ENCODE measurements at regions not wholly inside any gene's neighbourhood (a gene's known extent, or its start where the extent isn't known, plus 50 kb on each side); places are given as distances from the start of the nearest gene placed in this dataset.

- Histone ChIP-seq H3K4me3 (ENCODE audit: insufficient read depth, low read depth, low read length, poor library complexity, severe bottlenecking) (no peak overlapping the region), H3K4me1 (ENCODE audit: control insufficient read depth, insufficient read depth, low read length, poor library complexity, severe bottlenecking) (no peaks in the 10 kb centered on the region), H3K27ac (ENCODE audit: insufficient read depth, low read length, poor library complexity, severe bottlenecking) (no peak overlapping the region), H3K9me3 (ENCODE audit: control insufficient read depth, low read length) (no peaks in the 10 kb centered on the region), H3K36me3 (ENCODE audit: control insufficient read depth, insufficient read depth, low read length) (no peaks in the 10 kb centered on the region), H3K27me3 (replicated peaks; ENCODE audit: control insufficient read depth, insufficient read depth, low read length, poor library complexity, severe bottlenecking) (no peaks in the 10 kb centered on the region)
- no peak for DNase-seq
These were observed 69.0 kb upstream of the PRKCQ start for GRCh38 chr10:6648894-6649720.

GRCh38 chr10:6647811-6648526 is 67.9 kb upstream of the PRKCQ start:
- no peak overlapping the region for H3K4me3 ChIP-seq (ENCODE audit: insufficient read depth, low read depth, low read length, poor library complexity, severe bottlenecking)
- H3K27me3 ChIP-seq (replicated peaks; ENCODE audit: control insufficient read depth, insufficient read depth, low read length, poor library complexity, severe bottlenecking), result no peaks in the 10 kb centered on the region
- H3K36me3 ChIP-seq (ENCODE audit: control insufficient read depth, insufficient read depth, low read length), result no peaks in the 10 kb centered on the region
- H3K9me3 ChIP-seq (ENCODE audit: control insufficient read depth, low read length), result no peaks in the 10 kb centered on the region
- DNase-seq, result peak; percentile 37 to 55 (median 37)
- peaks cover 4% of the 10 kb centered on the region for H3K4me1 ChIP-seq (ENCODE audit: control insufficient read depth, insufficient read depth, low read length, poor library complexity, severe bottlenecking)
- H3K27ac ChIP-seq (ENCODE audit: insufficient read depth, low read length, poor library complexity, severe bottlenecking), result no peak overlapping the region

GRCh38 chr10:6643962-6644361 is 63.9 kb upstream of the PRKCQ start:
- no peaks in the 10 kb centered on the region for H3K9me3 ChIP-seq (ENCODE audit: control insufficient read depth, low read length)
- no peaks in the 10 kb centered on the region for H3K36me3 ChIP-seq (ENCODE audit: control insufficient read depth, insufficient read depth, low read length)
- no peak overlapping the region for H3K4me3 ChIP-seq (ENCODE audit: insufficient read depth, low read depth, low read length, poor library complexity, severe bottlenecking)
- H3K27ac ChIP-seq (ENCODE audit: insufficient read depth, low read length, poor library complexity, severe bottlenecking), result no peak overlapping the region
- no peak for DNase-seq
- H3K27me3 ChIP-seq (replicated peaks; ENCODE audit: control insufficient read depth, insufficient read depth, low read length, poor library complexity, severe bottlenecking), result no peaks in the 10 kb centered on the region
- H3K4me1 ChIP-seq (ENCODE audit: control insufficient read depth, insufficient read depth, low read length, poor library complexity, severe bottlenecking), result peaks cover 10% of the 10 kb centered on the region

GRCh38 chr10:6642876-6643275 is 62.8 kb upstream of the PRKCQ start:
- Histone ChIP-seq H3K36me3 (ENCODE audit: control insufficient read depth, insufficient read depth, low read length) (no peaks in the 10 kb centered on the region), H3K9me3 (ENCODE audit: control insufficient read depth, low read length) (no peaks in the 10 kb centered on the region), H3K27me3 (replicated peaks; ENCODE audit: control insufficient read depth, insufficient read depth, low read length, poor library complexity, severe bottlenecking) (no peaks in the 10 kb centered on the region), H3K27ac (ENCODE audit: insufficient read depth, low read length, poor library complexity, severe bottlenecking) (no peak overlapping the region), H3K4me3 (ENCODE audit: insufficient read depth, low read depth, low read length, poor library complexity, severe bottlenecking) (no peak overlapping the region), H3K4me1 (ENCODE audit: control insufficient read depth, insufficient read depth, low read length, poor library complexity, severe bottlenecking) (peaks cover 10% of the 10 kb centered on the region)
- no peak for DNase-seq

- Histone ChIP-seq H3K9me3 (ENCODE audit: control insufficient read depth, low read length) (no peaks in the 10 kb centered on the region), H3K4me1 (ENCODE audit: control insufficient read depth, insufficient read depth, low read length, poor library complexity, severe bottlenecking) (peaks cover 10% of the 10 kb centered on the region), H3K4me3 (ENCODE audit: insufficient read depth, low read depth, low read length, poor library complexity, severe bottlenecking) (no peak overlapping the region), H3K27me3 (replicated peaks; ENCODE audit: control insufficient read depth, insufficient read depth, low read length, poor library complexity, severe bottlenecking) (no peaks in the 10 kb centered on the region), H3K27ac (ENCODE audit: insufficient read depth, low read length, poor library complexity, severe bottlenecking) (no peak overlapping the region), H3K36me3 (ENCODE audit: control insufficient read depth, insufficient read depth, low read length) (no peaks in the 10 kb centered on the region)
- DNase-seq, result no peak
These were observed 60.5 kb upstream of the PRKCQ start for GRCh38 chr10:6640433-6641040.

- no peaks in the 10 kb centered on the region for H3K9me3 ChIP-seq (ENCODE audit: control insufficient read depth, low read length)
- no peak overlapping the region for H3K27ac ChIP-seq (ENCODE audit: insufficient read depth, low read length, poor library complexity, severe bottlenecking)
- no peak overlapping the region for H3K4me3 ChIP-seq (ENCODE audit: insufficient read depth, low read depth, low read length, poor library complexity, severe bottlenecking)
- H3K4me1 ChIP-seq (ENCODE audit: control insufficient read depth, insufficient read depth, low read length, poor library complexity, severe bottlenecking), result no peaks in the 10 kb centered on the region
- no peaks in the 10 kb centered on the region for H3K27me3 ChIP-seq (replicated peaks; ENCODE audit: control insufficient read depth, insufficient read depth, low read length, poor library complexity, severe bottlenecking)
- no peak for DNase-seq
- H3K36me3 ChIP-seq (ENCODE audit: control insufficient read depth, insufficient read depth, low read length), result no peaks in the 10 kb centered on the region
These were observed 57.0 kb upstream of the PRKCQ start for GRCh38 chr10:6637053-6637452.

GRCh38 chr10:6635784-6636183 is 55.7 kb upstream of the PRKCQ start:
- Histone ChIP-seq H3K4me3 (ENCODE audit: insufficient read depth, low read depth, low read length, poor library complexity, severe bottlenecking) (no peak overlapping the region), H3K27ac (ENCODE audit: insufficient read depth, low read length, poor library complexity, severe bottlenecking) (no peak overlapping the region), H3K27me3 (replicated peaks; ENCODE audit: control insufficient read depth, insufficient read depth, low read length, poor library complexity, severe bottlenecking) (no peaks in the 10 kb centered on the region), H3K9me3 (ENCODE audit: control insufficient read depth, low read length) (no peaks in the 10 kb centered on the region), H3K4me1 (ENCODE audit: control insufficient read depth, insufficient read depth, low read length, poor library complexity, severe bottlenecking) (no peaks in the 10 kb centered on the region), H3K36me3 (ENCODE audit: control insufficient read depth, insufficient read depth, low read length) (no peaks in the 10 kb centered on the region)
- no peak for DNase-seq

Data from effector memory CD4-positive, alpha-beta T cell (primary cell).